ENCODE measurements at regions not wholly inside any gene's neighbourhood (a gene's known extent, or its start where the extent isn't known, plus 50 kb on each side); places are given as distances from the start of the nearest gene placed in this dataset.
A peak's percentile ranks its signal among the peaks of the same experiment; 100 is the strongest.

GRCh38 chr9:35540315-35540714 is 50.4 kb downstream of the RUSC2 start:
- no peaks in the 10 kb centered on the region for H3K36me3 Mint-ChIP-seq (ENCODE audit: insufficient read depth)
- H3K9me3 Mint-ChIP-seq: no peaks in the 10 kb centered on the region
- H3K27me3 Mint-ChIP-seq: peaks cover 44 to 56% of the 10 kb centered on the region in 2 donors
- ATAC-seq (replicated peaks) (no peak), DNase-seq (no peak)
- peaks cover 0 to 3% of the 10 kb centered on the region in 2 donors for H3K4me1 Mint-ChIP-seq (ENCODE audit: low read depth in 2 of 2)
- H3K4me3 Mint-ChIP-seq: no peak overlapping the region
- no peak overlapping the region for H3K27ac Mint-ChIP-seq

- Mint-ChIP-seq H3K36me3 (ENCODE audit: insufficient read depth) (peaks cover 6% of the 10 kb centered on the region), H3K9me3 (no peaks in the 10 kb centered on the region), H3K4me1 (ENCODE audit: low read depth in 2 of 2) (no peaks in the 10 kb centered on the region), H3K27me3 (peaks cover 50 to 59% of the 10 kb centered on the region in 2 donors), H3K4me3 (no peak overlapping the region), H3K27ac (no peak overlapping the region)
- DNase-seq: no peak
- ATAC-seq (replicated peaks): no peak
Observed at GRCh38 chr9:35546853-35547252, 56.9 kb downstream of the RUSC2 start.

- H3K4me3 Mint-ChIP-seq: no peak overlapping the region
- H3K36me3 Mint-ChIP-seq (ENCODE audit: insufficient read depth): peaks cover 6% of the 10 kb centered on the region
- no peaks in the 10 kb centered on the region for H3K4me1 Mint-ChIP-seq (ENCODE audit: low read depth in 2 of 2)
- H3K27ac Mint-ChIP-seq: no peak overlapping the region
- H3K9me3 Mint-ChIP-seq: no peaks in the 10 kb centered on the region
- H3K27me3 Mint-ChIP-seq: peaks cover 50 to 59% of the 10 kb centered on the region in 2 donors
- ATAC-seq (replicated peaks) (no peak), DNase-seq (no peak)
Observed at GRCh38 chr9:35547889-35548418, 57.1 kb upstream of the TESK1 start.

GRCh38 chr9:35548571-35548970 is 56.5 kb upstream of the TESK1 start:
- Mint-ChIP-seq H3K27me3 (peaks cover 50 to 59% of the 10 kb centered on the region in 2 donors), H3K36me3 (ENCODE audit: insufficient read depth) (peaks cover 6% of the 10 kb centered on the region), H3K27ac (no peak overlapping the region), H3K9me3 (no peaks in the 10 kb centered on the region), H3K4me3 (no peak overlapping the region), H3K4me1 (ENCODE audit: low read depth in 2 of 2) (no peaks in the 10 kb centered on the region)
- DNase-seq (no peak), ATAC-seq (replicated peaks) (no peak)

- no peak overlapping the region for H3K4me3 Mint-ChIP-seq
- no peaks in the 10 kb centered on the region for H3K9me3 Mint-ChIP-seq
- H3K27me3 Mint-ChIP-seq: peaks cover 49 to 59% of the 10 kb centered on the region in 2 donors
- ATAC-seq (replicated peaks) (no peak), DNase-seq (no peak)
- H3K27ac Mint-ChIP-seq: no peak overlapping the region
- peaks cover 6% of the 10 kb centered on the region for H3K36me3 Mint-ChIP-seq (ENCODE audit: insufficient read depth)
- H3K4me1 Mint-ChIP-seq (ENCODE audit: low read depth in 2 of 2): no peaks in the 10 kb centered on the region
Observed at GRCh38 chr9:35549441-35549840, 55.6 kb upstream of the TESK1 start.

GRCh38 chr9:35552376-35552775 is 52.7 kb upstream of the TESK1 start:
- Mint-ChIP-seq H3K4me3 (no peak overlapping the region), H3K9me3 (no peaks in the 10 kb centered on the region), H3K36me3 (ENCODE audit: insufficient read depth) (peaks cover 6% of the 10 kb centered on the region), H3K27ac (no peak overlapping the region), H3K4me1 (ENCODE audit: low read depth in 2 of 2) (no peaks in the 10 kb centered on the region), H3K27me3 (peaks cover 20 to 31% of the 10 kb centered on the region in 2 donors)
- ATAC-seq (replicated peaks): no peak
- DNase-seq: no peak

- ATAC-seq (replicated peaks): no peak
- no peak overlapping the region for H3K4me3 Mint-ChIP-seq
- H3K9me3 Mint-ChIP-seq: no peaks in the 10 kb centered on the region
- peaks cover 6% of the 10 kb centered on the region for H3K36me3 Mint-ChIP-seq (ENCODE audit: insufficient read depth)
- H3K4me1 Mint-ChIP-seq (ENCODE audit: low read depth in 2 of 2): no peaks in the 10 kb centered on the region
- no peak overlapping the region for H3K27ac Mint-ChIP-seq
- peaks cover 15 to 26% of the 10 kb centered on the region in 2 donors for H3K27me3 Mint-ChIP-seq
- no peak for DNase-seq
Observed at GRCh38 chr9:35552837-35553236, 52.2 kb upstream of the TESK1 start.

GRCh38 chr9:35553670-35554543 is 51.2 kb upstream of the TESK1 start:
- peaks cover 3% of the 10 kb centered on the region for H3K36me3 Mint-ChIP-seq (ENCODE audit: insufficient read depth)
- H3K4me3 Mint-ChIP-seq: no peak overlapping the region
- H3K4me1 Mint-ChIP-seq (ENCODE audit: low read depth in 2 of 2): peaks cover 0 to under 1% of the 10 kb centered on the region in 2 donors
- DNase-seq (peak in 2 of 3 experiments; percentile 10 to 19), ATAC-seq (replicated peaks) (peak; percentile 52)
- peaks cover 15 to 19% of the 10 kb centered on the region in 2 donors for H3K27me3 Mint-ChIP-seq
- no peak overlapping the region for H3K27ac Mint-ChIP-seq
- no peaks in the 10 kb centered on the region for H3K9me3 Mint-ChIP-seq

GRCh38 chr9:35555246-35555701 is 49.8 kb upstream of the TESK1 start:
- DNase-seq (no peak), ATAC-seq (replicated peaks) (no peak)
- Mint-ChIP-seq H3K9me3 (no peaks in the 10 kb centered on the region), H3K4me3 (no peak overlapping the region), H3K4me1 (ENCODE audit: low read depth in 2 of 2) (peaks cover 0 to 2% of the 10 kb centered on the region in 2 donors), H3K36me3 (ENCODE audit: insufficient read depth) (peaks cover 3% of the 10 kb centered on the region), H3K27ac (no peak overlapping the region), H3K27me3 (peaks cover 9 to 14% of the 10 kb centered on the region in 2 donors)
